ENCODE measurements at regions not wholly inside any gene's neighbourhood (a gene's known extent, or its start where the extent isn't known, plus 50 kb on each side); places are given as distances from the start of the nearest gene placed in this dataset.

DNA sequence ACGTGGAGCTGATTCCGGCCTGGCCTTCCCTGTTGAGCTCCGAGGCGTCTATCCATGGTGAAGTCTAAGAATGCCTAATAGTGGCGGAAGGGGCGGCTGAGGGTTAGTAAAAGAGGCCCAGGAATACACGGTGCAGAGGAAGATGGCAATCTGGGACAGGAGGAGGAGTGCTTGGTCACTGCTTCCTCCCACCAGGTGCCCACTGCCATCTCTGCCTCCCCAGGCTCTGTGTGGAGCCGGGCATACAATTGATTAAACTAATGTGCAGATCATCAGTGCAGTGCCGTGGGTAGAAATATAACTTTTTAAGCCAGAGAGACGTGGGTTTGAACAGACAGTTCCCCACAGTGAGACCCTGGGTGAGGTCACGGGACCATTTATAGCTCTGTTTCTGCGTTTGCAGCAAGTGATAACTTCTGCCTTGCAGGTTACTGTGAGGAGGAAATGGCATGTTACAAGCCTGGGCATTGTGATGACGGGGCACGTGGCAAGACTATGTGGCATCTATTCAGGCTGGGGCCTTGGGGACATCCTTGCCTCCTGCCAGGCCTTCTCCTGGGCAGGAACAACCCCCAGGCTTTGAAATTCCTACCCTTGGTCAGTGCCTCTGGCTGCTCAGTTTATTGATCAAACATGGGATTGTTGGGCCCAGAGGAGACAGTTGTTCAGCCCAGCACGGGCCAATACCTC lies 204.9 kb downstream of the ASB1 start:
- TF ChIP-seq, protein P1, sequence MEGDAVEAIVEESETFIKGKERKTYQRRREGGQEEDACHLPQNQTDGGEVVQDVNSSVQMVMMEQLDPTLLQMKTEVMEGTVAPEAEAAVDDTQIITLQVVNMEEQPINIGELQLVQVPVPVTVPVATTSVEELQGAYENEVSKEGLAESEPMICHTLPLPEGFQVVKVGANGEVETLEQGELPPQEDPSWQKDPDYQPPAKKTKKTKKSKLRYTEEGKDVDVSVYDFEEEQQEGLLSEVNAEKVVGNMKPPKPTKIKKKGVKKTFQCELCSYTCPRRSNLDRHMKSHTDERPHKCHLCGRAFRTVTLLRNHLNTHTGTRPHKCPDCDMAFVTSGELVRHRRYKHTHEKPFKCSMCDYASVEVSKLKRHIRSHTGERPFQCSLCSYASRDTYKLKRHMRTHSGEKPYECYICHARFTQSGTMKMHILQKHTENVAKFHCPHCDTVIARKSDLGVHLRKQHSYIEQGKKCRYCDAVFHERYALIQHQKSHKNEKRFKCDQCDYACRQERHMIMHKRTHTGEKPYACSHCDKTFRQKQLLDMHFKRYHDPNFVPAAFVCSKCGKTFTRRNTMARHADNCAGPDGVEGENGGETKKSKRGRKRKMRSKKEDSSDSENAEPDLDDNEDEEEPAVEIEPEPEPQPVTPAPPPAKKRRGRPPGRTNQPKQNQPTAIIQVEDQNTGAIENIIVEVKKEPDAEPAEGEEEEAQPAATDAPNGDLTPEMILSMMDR (IDR thresholded peaks at IDR 0.05; ENCODE audit: insufficient read depth, low read length, poor library complexity, severe bottlenecking), result no peak
- no peak for TF ChIP-seq EZH2phosphoT487 (conservative IDR thresholded peaks at IDR 0.05; ENCODE audit: low read length)
